WTC11 (cell line): ENCODE measurements at regions not wholly inside any gene's neighbourhood (a gene's known extent, or its start where the extent isn't known, plus 50 kb on each side); places are given as distances from the start of the nearest gene placed in this dataset.
A peak's percentile ranks its signal among the peaks of the same experiment; 100 is the strongest.

Experiments used
- ATAC-seq: fragments of 200-7000 bp; cut with Tn5 transposase; 2 replicates; pipeline ENCODE4 v1.10.0; 2021; ENCODE audit warnings: mild to moderate bottlenecking, moderate library complexity
- CTCF ChIA-PET: fragments of 300-600 bp; sonication (Branson Sonifier 250); formaldehyde crosslinking; loops from one replicate; lab custom pipeline; 2021; ENCODE audit warnings: antibody characterized with exemption; lab: Charles Lee
- POLR2A ChIA-PET: fragments of 350-600 bp; sonication (Branson Sonifier 250); formaldehyde crosslinking; loops from one replicate; lab custom pipeline; 2021; ENCODE audit warnings: antibody characterized with exemption; lab: Charles Lee
- DNase-seq: peaks from one replicate; pipeline ENCODE4 v3.0.0; 2021; ENCODE audit warnings: low spot score
- H3K27ac Mint-ChIP-seq: 2 replicates; pipeline ENCODE4 v1.8.0; 2021; ENCODE audit warnings: mixed read lengths
- H3K27me3 Mint-ChIP-seq: 2 replicates; pipeline ENCODE4 v1.8.0; 2021; ENCODE audit warnings: low read depth, mild to moderate bottlenecking, moderate library complexity, mixed read lengths
- H3K36me3 Mint-ChIP-seq: 2 replicates; pipeline ENCODE4 v1.8.0; 2021; ENCODE audit warnings: mixed read lengths
- H3K4me1 Mint-ChIP-seq: 2 replicates; pipeline ENCODE4 v1.8.0; 2022; ENCODE audit warnings: mixed read lengths
- H3K4me3 Mint-ChIP-seq: 2 replicates; pipeline ENCODE4 v1.8.0; 2021; ENCODE audit warnings: mild to moderate bottlenecking, moderate library complexity, mixed read lengths
- H3K9me3 Mint-ChIP-seq: 2 replicates; pipeline ENCODE4 v1.8.0; 2021; ENCODE audit warnings: mixed read lengths
- CREB1 ChIP-seq: sonication (generic); formaldehyde crosslinking; IDR thresholded peaks from 2 replicates; pipeline ENCODE4 v1.8.0; 2023; ENCODE audit warnings: mild to moderate bottlenecking, missing genetic modification reagents
- ELF4 ChIP-seq: sonication (generic); formaldehyde crosslinking; IDR thresholded peaks from 2 replicates; pipeline ENCODE4 v1.8.1; 2022; ENCODE audit warnings: low read depth, mild to moderate bottlenecking, moderate library complexity, missing genetic modification reagents
- FOXP1 ChIP-seq: sonication (generic); formaldehyde crosslinking; IDR thresholded peaks from 2 replicates; pipeline ENCODE4 v1.8.0; 2022; ENCODE audit warnings: missing genetic modification reagents, mild to moderate bottlenecking, moderate library complexity, borderline replicate concordance
- HMGA2 ChIP-seq: fragments of 250-450 bp; sonication (Bioruptor Pico); IDR thresholded peaks from 2 replicates; pipeline ENCODE4 v1.4.0; 2021; ENCODE audit warnings: mild to moderate bottlenecking, moderate library complexity
- JAZF1 ChIP-seq: fragments of 250-450 bp; sonication (Bioruptor Pico); IDR thresholded peaks from 2 replicates; pipeline ENCODE4 v1.9.0; 2021; ENCODE audit warnings: moderate library complexity, mild to moderate bottlenecking, inconsistent platforms
- JUN ChIP-seq: sonication (generic); formaldehyde crosslinking; IDR thresholded peaks from 2 replicates; pipeline ENCODE4 v1.8.0; 2023; ENCODE audit warnings: mild to moderate bottlenecking, missing genetic modification reagents
- OVOL2 ChIP-seq: fragments of 250-450 bp; sonication (Bioruptor Pico); IDR thresholded peaks from 2 replicates; pipeline ENCODE4 v1.9.0; 2021; ENCODE audit warnings: mild to moderate bottlenecking, borderline replicate concordance
- ZBTB21 ChIP-seq: sonication (generic); formaldehyde crosslinking; IDR thresholded peaks from 2 replicates; pipeline ENCODE4 v1.8.1; 2023; ENCODE audit warnings: mild to moderate bottlenecking, missing genetic modification reagents, borderline replicate concordance
- ZNF232 ChIP-seq: sonication (generic); formaldehyde crosslinking; IDR thresholded peaks from 2 replicates; pipeline ENCODE4 v1.8.0; 2022; ENCODE audit warnings: mild to moderate bottlenecking, missing genetic modification reagents
- ZNF671 ChIP-seq: fragments of 250-450 bp; sonication (Bioruptor Pico); IDR thresholded peaks from 2 replicates; pipeline ENCODE4 v1.8.0; 2021; ENCODE audit warnings: mild to moderate bottlenecking
- TF ChIP-seq, protein P1 (sequence below): fragments of 250-450 bp; sonication (Bioruptor Pico); IDR thresholded peaks from 2 replicates; pipeline ENCODE4 v1.9.0; 2021; ENCODE audit warnings: mild to moderate bottlenecking, borderline replicate concordance
- TF ChIP-seq, protein P2 (sequence below): sonication (generic); formaldehyde crosslinking; IDR thresholded peaks from 2 replicates; pipeline ENCODE4 v1.8.0; 2022; ENCODE audit warnings: mild to moderate bottlenecking, missing genetic modification reagents
- TF ChIP-seq, protein P3 (sequence below): sonication (generic); formaldehyde crosslinking; IDR thresholded peaks from 2 replicates; pipeline ENCODE4 v1.8.1; 2022; ENCODE audit warnings: missing genetic modification reagents, borderline replicate concordance
- TF ChIP-seq, protein P4 (sequence below): fragments of 200-600 bp; IDR thresholded peaks from 2 replicates; pipeline ENCODE4 v1.8.0; 2022; ENCODE audit warnings: antibody characterized with exemption
- TF ChIP-seq, protein P5 (sequence below): sonication (generic); formaldehyde crosslinking; IDR thresholded peaks from 2 replicates; pipeline ENCODE4 v1.8.1; 2023; ENCODE audit warnings: mild to moderate bottlenecking, missing genetic modification reagents
- TF ChIP-seq, protein P6 (sequence below): sonication (generic); formaldehyde crosslinking; IDR thresholded peaks from 2 replicates; pipeline ENCODE4 v1.8.0; 2022; ENCODE audit warnings: mild to moderate bottlenecking, missing genetic modification reagents

DNA sequence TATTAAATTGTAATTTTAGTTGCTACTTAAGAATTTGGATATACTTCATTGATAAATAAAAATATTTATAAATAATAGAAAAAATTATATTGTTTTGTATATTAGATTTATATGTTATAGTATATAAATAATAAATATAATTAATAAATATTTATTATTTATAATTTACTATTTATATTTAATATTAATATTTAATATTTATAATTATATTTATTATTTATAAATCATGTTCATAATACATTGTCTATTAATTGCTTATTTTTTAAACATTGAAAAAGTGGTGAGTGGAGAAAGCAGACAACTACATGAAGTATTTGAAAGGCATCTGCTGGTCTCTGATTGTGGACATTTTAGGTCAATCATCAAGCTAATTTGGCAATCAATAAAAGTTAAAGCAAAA, 464.5 kb downstream of the MMUT start:
- ATAC-seq (no peak), DNase-seq (no peak)
- Mint-ChIP-seq H3K4me1 (no peaks in the 10 kb centered on the region), H3K27ac (no peak overlapping the region), H3K36me3 (no peaks in the 10 kb centered on the region), H3K9me3 (0 out of 2 replicates have a peak, but pooled peaks cover 5% of the 10 kb centered on the region), H3K27me3 (no peaks in the 10 kb centered on the region), H3K4me3 (no peak overlapping the region)
- ChIA-PET POLR2A (no interaction called here), CTCF (no interaction called here)
- TF ChIP-seq FOXP1 (CRISPR knock-in tag): no peak
- peak; percentile 92 for TF ChIP-seq HMGA2 (CRISPR knock-in tag)
- TF ChIP-seq ELF4 (CRISPR knock-in tag): no peak
- TF ChIP-seq, protein P1, sequence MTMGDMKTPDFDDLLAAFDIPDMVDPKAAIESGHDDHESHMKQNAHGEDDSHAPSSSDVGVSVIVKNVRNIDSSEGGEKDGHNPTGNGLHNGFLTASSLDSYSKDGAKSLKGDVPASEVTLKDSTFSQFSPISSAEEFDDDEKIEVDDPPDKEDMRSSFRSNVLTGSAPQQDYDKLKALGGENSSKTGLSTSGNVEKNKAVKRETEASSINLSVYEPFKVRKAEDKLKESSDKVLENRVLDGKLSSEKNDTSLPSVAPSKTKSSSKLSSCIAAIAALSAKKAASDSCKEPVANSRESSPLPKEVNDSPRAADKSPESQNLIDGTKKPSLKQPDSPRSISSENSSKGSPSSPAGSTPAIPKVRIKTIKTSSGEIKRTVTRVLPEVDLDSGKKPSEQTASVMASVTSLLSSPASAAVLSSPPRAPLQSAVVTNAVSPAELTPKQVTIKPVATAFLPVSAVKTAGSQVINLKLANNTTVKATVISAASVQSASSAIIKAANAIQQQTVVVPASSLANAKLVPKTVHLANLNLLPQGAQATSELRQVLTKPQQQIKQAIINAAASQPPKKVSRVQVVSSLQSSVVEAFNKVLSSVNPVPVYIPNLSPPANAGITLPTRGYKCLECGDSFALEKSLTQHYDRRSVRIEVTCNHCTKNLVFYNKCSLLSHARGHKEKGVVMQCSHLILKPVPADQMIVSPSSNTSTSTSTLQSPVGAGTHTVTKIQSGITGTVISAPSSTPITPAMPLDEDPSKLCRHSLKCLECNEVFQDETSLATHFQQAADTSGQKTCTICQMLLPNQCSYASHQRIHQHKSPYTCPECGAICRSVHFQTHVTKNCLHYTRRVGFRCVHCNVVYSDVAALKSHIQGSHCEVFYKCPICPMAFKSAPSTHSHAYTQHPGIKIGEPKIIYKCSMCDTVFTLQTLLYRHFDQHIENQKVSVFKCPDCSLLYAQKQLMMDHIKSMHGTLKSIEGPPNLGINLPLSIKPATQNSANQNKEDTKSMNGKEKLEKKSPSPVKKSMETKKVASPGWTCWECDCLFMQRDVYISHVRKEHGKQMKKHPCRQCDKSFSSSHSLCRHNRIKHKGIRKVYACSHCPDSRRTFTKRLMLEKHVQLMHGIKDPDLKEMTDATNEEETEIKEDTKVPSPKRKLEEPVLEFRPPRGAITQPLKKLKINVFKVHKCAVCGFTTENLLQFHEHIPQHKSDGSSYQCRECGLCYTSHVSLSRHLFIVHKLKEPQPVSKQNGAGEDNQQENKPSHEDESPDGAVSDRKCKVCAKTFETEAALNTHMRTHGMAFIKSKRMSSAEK: no peak
- TF ChIP-seq, protein P2, sequence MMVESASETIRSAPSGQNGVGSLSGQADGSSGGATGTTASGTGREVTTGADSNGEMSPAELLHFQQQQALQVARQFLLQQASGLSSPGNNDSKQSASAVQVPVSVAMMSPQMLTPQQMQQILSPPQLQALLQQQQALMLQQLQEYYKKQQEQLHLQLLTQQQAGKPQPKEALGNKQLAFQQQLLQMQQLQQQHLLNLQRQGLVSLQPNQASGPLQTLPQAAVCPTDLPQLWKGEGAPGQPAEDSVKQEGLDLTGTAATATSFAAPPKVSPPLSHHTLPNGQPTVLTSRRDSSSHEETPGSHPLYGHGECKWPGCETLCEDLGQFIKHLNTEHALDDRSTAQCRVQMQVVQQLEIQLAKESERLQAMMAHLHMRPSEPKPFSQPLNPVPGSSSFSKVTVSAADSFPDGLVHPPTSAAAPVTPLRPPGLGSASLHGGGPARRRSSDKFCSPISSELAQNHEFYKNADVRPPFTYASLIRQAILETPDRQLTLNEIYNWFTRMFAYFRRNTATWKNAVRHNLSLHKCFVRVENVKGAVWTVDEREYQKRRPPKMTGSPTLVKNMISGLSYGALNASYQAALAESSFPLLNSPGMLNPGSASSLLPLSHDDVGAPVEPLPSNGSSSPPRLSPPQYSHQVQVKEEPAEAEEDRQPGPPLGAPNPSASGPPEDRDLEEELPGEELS (CRISPR knock-in tag): no peak
- TF ChIP-seq, protein P3, sequence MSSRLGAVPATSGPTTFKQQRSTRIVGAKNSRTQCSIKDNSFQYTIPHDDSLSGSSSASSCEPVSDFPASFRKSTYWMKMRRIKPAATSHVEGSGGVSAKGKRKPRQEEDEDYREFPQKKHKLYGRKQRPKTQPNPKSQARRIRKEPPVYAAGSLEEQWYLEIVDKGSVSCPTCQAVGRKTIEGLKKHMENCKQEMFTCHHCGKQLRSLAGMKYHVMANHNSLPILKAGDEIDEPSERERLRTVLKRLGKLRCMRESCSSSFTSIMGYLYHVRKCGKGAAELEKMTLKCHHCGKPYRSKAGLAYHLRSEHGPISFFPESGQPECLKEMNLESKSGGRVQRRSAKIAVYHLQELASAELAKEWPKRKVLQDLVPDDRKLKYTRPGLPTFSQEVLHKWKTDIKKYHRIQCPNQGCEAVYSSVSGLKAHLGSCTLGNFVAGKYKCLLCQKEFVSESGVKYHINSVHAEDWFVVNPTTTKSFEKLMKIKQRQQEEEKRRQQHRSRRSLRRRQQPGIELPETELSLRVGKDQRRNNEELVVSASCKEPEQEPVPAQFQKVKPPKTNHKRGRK (CRISPR knock-in tag): no peak
- TF ChIP-seq, protein P4, sequence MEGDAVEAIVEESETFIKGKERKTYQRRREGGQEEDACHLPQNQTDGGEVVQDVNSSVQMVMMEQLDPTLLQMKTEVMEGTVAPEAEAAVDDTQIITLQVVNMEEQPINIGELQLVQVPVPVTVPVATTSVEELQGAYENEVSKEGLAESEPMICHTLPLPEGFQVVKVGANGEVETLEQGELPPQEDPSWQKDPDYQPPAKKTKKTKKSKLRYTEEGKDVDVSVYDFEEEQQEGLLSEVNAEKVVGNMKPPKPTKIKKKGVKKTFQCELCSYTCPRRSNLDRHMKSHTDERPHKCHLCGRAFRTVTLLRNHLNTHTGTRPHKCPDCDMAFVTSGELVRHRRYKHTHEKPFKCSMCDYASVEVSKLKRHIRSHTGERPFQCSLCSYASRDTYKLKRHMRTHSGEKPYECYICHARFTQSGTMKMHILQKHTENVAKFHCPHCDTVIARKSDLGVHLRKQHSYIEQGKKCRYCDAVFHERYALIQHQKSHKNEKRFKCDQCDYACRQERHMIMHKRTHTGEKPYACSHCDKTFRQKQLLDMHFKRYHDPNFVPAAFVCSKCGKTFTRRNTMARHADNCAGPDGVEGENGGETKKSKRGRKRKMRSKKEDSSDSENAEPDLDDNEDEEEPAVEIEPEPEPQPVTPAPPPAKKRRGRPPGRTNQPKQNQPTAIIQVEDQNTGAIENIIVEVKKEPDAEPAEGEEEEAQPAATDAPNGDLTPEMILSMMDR: no peak

DNA sequence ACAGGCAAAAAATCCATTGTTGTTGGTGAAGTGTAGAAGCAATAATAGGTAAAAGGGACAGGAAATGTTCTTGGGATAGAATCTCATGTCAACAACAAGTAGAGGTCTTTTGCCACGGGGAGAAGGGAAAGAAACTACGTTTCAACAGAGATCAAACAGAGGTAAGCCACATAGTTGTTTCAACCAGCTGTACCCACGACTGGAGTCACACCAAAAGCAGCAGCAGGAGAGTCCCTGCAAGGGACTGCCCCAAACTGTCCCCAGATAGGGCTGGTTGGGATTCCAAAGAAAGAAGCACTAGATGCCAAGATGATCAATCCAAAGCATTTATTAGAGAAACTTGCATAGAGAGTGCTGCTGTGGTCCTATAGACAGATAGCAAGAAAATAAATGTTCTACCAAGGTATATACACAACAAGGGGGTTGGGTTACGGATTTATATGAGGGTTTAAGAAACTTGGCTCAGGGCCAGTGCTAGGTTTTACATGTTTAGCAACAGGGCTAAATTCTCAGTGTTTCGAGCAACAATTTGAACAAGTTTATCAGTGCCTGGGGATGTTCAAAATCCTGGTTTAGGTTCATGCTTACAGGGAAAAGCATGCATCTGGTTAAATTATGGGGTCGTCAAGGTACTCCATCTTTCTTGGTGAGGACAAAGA, 466.5 kb downstream of the MMUT start:
- ChIA-PET CTCF (no interaction called here), POLR2A (no interaction called here)
- no peak for DNase-seq
- H3K27ac Mint-ChIP-seq: no peak overlapping the region
- no peaks in the 10 kb centered on the region for H3K27me3 Mint-ChIP-seq
- TF ChIP-seq, protein P5, sequence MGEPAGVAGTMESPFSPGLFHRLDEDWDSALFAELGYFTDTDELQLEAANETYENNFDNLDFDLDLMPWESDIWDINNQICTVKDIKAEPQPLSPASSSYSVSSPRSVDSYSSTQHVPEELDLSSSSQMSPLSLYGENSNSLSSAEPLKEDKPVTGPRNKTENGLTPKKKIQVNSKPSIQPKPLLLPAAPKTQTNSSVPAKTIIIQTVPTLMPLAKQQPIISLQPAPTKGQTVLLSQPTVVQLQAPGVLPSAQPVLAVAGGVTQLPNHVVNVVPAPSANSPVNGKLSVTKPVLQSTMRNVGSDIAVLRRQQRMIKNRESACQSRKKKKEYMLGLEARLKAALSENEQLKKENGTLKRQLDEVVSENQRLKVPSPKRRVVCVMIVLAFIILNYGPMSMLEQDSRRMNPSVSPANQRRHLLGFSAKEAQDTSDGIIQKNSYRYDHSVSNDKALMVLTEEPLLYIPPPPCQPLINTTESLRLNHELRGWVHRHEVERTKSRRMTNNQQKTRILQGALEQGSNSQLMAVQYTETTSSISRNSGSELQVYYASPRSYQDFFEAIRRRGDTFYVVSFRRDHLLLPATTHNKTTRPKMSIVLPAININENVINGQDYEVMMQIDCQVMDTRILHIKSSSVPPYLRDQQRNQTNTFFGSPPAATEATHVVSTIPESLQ (CRISPR knock-in tag): no peak
- no peak for TF ChIP-seq ZBTB21
- TF ChIP-seq JAZF1 (CRISPR knock-in tag): no peak
- TF ChIP-seq, protein P2 (CRISPR knock-in tag): no peak
- TF ChIP-seq JUN (CRISPR knock-in tag): no peak
- no peak for TF ChIP-seq CREB1 (CRISPR knock-in tag)
- TF ChIP-seq, protein P4: no peak
- TF ChIP-seq ZNF671: no peak
- no peak for TF ChIP-seq HMGA2 (CRISPR knock-in tag)
- TF ChIP-seq FOXP1 (CRISPR knock-in tag): no peak
- no peak for TF ChIP-seq OVOL2
- TF ChIP-seq ZNF232 (CRISPR knock-in tag): no peak
- no peak for TF ChIP-seq ELF4 (CRISPR knock-in tag)
- TF ChIP-seq, protein P6, sequence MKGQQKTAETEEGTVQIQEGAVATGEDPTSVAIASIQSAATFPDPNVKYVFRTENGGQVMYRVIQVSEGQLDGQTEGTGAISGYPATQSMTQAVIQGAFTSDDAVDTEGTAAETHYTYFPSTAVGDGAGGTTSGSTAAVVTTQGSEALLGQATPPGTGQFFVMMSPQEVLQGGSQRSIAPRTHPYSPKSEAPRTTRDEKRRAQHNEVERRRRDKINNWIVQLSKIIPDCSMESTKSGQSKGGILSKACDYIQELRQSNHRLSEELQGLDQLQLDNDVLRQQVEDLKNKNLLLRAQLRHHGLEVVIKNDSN (CRISPR knock-in tag): no peak
- H3K36me3 Mint-ChIP-seq: no peaks in the 10 kb centered on the region
- H3K4me3 Mint-ChIP-seq: no peak overlapping the region
- H3K9me3 Mint-ChIP-seq: 0 out of 2 replicates have a peak, but pooled peaks cover 5% of the 10 kb centered on the region
- no peak for ATAC-seq
- H3K4me1 Mint-ChIP-seq: no peaks in the 10 kb centered on the region
